D721Med (cell line): ENCODE measurements at regions not wholly inside any gene's neighbourhood (a gene's known extent, or its start where the extent isn't known, plus 50 kb on each side); places are given as distances from the start of the nearest gene placed in this dataset.

Experiments
- DNase-seq: peaks from one replicate; pipeline ENCODE4 v3.0.0; 2011; ENCODE audit warnings: low spot score; ENCODE audit not compliant: insufficient read length
- FAIRE-seq: peaks from 2 replicates; lab custom pipeline; 2011; peaks lifted over from hg19 to GRCh38; lab: Jason Lieb, UNC
- CTCF ChIP-seq: IDR thresholded peaks from 2 replicates; pipeline ENCODE4 v1.5.1; 2012; ENCODE audit warnings: mild to moderate bottlenecking, control low read depth; ENCODE audit not compliant: insufficient read depth; ENCODE audit errors: missing control alignments

- FAIRE-seq, result no peak
- TF ChIP-seq CTCF, result no peak
- DNase-seq, result no peak
These were observed 311.3 kb downstream of the MYCN start for GRCh38 chr2:16251511-16252225.

- no peak for TF ChIP-seq CTCF
- FAIRE-seq, result no peak
- no peak for DNase-seq
These were observed 310.5 kb downstream of the MYCN start for GRCh38 chr2:16250886-16251285.

GRCh38 chr2:16250466-16250865 lies 310.1 kb downstream of the MYCN start:
- FAIRE-seq, result no peak
- DNase-seq, result no peak
- no peak for TF ChIP-seq CTCF

- FAIRE-seq (no peak), DNase-seq (no peak)
- no peak for TF ChIP-seq CTCF
These were observed 309.7 kb downstream of the MYCN start for GRCh38 chr2:16250056-16250425.

- FAIRE-seq, result no peak
- DNase-seq, result no peak
- TF ChIP-seq CTCF, result no peak
These were observed 309.1 kb downstream of the MYCN start for GRCh38 chr2:16249246-16250055.

GRCh38 chr2:16248571-16249105 lies 308.3 kb downstream of the MYCN start:
- no peak for TF ChIP-seq CTCF
- DNase-seq (no peak), FAIRE-seq (no peak)
